Myocyte (in vitro differentiated cells): ENCODE measurements at regions not wholly inside any gene's neighbourhood (a gene's known extent, or its start where the extent isn't known, plus 50 kb on each side); places are given as distances from the start of the nearest gene placed in this dataset.
"Not testable (repeated sequence)": the region's sequence is repeated elsewhere in the genome, so short reads cannot be mapped to it uniquely, and the experiment has no call there.

Source experiments
- DNase-seq: peaks from one replicate; pipeline ENCODE4 v3.0.0-alpha.2; 2012; ENCODE audit warnings: low read depth

DNA sequence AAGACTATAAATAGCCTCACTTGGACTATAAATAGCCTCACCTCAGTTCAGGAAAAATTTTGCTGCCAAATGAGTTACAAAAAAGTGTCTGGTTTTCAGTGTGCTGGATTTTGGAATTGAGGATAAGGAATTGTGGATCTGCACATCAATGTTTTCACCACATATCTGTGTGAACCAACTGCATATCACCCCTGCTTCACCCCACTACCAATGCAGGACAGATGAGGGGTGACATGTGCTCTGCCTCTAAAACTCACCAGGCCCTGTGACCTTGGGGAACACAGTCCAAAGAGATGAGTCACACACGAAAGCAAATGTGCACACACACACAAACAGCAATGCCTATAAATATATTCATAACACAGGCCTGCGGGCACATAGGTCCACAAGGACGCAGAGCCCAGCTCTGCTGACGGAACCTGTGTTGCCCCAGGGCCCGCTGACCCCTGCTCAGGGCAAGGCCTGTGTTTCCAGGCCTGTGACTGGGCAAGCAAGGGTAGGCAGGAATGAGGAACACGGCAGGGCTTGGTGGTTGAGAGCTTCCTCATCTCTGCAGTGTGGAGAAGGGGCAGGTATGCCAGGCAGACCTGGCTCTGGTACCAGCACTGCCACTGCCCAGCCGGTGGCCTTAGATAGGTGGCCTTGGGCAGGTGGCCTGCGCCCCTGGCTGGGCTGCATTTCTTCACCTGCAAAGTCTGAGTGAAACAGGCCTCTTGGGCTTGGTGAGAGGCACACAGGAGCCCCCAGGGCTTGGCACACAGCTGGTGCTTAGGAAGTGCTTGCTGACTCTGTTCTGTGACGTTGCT is 82.4 kb downstream of the ARL6IP4 start:
- DNase-seq, result peak; percentile 89

DNA sequence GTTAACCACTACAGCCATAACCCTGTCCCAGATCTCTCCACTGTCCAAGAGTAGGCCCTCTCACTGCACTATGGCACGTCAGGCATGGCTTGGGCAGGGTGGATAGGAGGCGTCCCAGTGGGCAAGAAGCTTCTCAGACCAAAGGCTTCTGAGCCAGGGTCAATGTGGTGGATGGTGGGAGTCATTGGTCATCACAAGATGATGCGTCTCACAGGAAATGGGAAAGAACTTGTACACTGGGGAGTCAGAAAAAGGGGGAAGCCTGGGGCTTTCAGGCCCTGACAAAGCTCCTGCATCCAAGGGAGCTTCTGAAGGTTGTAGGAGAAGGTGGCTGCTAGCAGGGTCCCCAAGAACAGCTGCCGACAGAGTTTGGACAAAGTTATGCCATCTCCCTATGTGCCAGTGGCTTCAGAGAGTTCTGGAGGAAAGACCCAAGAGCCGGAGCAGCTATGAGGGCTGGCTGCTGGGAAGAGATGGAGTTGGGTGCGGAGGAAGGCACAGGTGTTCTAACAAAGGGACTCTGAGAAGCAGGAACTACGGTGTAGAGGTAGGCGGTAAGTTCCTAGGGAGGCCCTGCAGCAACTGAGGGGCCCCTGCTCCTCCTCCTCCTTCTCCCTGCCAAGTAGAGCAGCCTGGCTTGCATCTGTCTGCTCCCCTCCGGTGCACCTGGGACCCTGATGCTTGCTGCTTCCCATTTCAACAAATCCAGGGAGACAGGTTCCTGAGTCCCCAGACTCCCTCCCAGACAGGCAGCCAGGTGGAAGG is 81.1 kb downstream of the ARL6IP4 start:
- no peak for DNase-seq

DNA sequence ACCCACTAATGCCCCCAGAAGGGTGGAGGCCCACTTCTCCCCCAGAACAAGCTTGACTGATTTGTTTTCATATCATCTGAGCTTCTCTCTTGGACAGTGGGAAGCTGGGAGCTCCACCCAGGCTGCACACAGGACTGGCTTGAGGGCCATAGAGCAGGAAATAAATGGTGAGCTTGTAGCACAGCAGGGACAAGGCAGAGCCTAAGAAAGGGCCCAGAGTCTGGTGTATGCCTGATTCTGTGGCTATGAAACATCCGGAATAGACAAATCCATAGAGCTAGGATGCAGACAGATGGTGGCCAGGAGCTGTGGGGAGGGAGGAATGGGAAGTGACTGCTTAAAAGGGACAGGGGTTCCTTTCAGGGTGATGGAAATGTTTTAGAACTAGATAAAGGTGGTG is 79.0 kb downstream of the ARL6IP4 start:
- DNase-seq, result no peak

DNA sequence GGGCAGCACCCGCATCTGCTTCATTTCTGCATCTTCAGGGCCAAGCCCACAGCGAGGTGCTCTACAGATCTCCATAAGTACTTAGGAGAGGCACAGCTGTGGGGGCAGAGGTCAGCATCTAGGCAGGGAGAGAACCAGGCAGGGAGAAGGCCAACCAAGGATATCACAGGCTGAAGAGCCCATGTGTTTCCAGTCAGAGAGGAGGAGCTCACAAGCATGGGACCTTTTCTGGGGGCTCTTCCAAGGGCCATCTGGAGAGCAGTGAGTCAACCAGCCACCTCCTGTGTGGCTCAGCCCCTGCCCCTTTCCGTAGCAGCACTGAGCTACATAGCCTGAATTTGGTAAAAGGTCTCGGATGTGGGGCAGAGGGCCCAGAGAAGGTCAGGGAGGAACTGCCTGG is 78.5 kb downstream of the ARL6IP4 start:
- no peak for DNase-seq

DNA sequence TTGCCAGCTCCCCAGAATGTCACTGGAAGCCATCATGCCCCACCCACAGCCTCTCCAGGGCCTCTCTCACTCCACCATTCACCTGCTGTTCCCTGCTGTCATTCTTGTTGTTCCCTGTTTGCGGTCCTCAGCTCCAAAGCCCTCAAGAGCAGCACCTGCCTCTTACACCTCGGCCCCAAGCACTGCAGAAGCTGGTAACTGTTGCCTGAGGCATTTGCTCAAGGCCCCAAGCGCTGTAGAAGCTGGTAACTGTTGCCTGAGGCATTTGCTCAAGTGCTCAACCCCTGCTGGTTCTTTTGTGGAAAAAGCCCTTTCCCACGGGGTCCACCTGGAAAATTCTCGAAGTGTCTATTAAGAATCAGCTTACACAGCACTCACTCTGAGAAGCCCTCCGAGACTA is 78.0 kb downstream of the ARL6IP4 start:
- no peak for DNase-seq

DNA sequence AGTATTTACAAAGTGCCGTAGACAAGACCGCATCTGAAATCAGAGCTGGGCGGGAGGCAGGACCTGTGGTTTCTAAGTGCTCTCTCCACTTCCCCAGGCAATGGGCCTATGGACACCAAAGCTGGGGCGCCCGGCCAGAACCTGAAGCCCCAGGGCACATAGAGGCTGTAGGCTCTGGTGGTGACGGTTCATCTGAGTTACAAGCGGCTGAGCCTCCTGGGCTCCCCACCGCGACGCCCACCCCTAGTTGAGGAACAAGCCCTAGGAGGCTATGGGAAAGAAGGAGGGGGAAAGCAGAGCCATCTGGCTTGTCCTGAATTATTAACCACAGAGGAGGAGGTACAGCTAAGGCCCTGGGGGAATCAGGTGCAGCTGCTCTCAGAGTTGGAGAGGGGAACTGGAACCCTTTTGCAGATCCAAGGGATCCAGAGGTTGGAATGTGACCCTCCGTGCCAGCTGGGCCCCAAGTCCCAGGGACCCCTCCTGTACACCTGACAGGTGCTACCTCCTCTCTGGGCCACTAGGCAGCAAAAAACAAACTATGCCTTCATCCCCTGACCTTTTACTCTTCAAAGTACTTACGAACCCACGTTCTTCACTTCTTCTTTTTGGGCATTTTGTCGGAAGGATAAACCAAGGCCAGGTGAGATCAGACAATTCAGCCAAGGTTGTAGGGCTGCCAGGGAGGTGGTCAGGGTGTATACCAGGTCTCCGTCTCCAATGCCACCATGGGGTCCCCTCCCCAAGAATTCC is 77.2 kb downstream of the ARL6IP4 start:
- DNase-seq, result peak; percentile 47

DNA sequence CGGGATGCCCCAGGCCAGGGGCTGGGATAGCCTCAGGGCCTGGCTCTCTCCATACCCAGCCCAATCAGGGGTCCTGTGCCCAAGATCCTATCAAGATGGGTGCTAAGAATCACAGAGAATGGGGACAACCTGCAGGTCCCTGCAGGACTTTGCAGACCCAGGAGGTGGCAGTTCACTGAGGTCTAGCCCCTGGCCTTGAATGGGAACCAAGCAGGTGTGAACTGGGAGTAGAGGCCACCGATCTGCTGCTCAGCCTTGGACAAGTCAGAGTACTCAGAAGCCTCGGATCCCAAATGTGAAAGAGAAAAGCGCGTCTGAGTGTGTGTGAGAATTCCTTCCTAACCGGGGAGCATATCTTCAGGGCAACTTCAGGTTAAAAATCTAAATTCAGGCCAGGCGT is 76.2 kb downstream of the ARL6IP4 start:
- DNase-seq, result no peak

DNA sequence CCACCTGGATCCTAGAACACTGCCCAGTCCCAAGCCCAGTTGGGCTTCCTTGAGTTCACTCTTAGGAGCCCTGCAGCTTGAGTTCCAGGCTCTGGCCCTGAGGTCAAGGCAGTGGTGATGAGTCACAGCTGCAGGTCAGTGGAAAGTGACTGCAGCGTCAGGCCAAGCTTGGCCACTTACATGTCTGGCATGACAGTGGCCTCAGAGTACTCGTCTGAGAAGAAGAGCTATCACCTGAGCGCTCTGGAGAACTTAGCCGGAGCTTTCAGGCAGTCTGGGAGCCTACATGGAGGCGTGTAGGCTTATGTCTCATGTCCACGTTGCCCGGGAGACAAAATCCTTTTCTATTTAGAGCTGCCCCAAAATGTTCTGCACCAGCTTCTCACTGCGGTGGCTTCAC is 75.6 kb downstream of the ARL6IP4 start:
- DNase-seq, result peak; percentile 57

DNA sequence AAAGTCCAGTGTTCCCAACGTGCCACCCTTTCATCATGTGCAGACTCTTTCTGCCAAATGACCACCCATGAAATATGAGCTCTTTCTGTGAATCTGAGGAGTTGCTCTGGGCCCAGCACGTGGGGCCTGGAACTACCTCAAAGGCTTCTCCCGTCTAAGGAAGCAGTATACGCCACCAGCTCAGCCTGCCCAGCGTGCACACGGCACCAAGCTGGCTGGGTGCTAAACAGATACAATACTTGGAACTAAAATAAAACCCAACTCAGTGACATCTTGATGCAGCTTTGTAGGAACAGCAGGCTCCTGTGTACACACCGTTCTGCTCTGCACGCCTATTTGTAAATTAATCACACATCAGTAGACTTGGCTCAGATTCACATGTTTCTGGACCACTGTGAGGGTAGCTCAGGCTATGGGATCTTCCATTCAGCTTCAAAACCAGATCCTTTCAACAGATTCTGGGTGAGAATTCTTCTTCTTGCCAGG is 74.8 kb downstream of the ARL6IP4 start:
- no peak for DNase-seq

DNA sequence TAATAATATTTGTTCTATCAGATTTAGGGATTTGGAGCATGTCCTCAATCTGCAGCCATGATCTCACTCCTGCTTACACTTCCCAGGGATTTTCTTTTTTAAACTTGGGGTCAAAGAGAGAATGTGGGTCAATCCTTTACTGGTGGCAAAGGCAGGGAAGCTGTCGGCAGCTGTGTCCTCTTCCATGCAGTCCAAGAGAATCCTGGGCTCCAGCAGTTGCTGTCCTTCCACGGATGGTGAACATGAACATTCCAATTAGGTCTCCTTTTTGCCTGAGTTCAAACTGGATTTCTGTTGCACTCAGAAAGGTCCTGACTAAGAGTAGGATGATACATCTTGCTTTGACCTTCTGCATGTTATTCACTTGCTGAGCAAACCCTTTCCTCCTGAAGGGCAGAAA is 73.9 kb downstream of the ARL6IP4 start:
- peak; percentile 61 for DNase-seq

DNA sequence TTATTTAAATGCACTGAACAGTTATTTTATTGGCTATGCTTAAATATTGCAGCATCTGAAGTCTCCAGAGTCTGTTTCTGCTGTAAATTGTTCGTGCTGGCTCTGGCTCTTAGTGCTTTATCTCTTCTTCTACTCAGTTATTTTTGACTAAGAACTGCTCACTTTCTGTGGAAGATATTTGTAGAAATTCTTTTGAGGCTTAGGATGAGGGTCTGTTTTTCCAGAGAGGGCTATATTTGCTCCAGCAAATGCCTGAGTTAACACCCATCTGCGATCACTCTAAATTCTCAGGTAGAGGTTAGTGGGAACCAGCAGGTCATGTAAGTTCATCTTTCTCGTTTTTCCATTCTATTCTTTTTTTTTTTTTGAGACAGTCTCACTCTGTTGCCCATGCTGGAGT is 71.1 kb downstream of the ARL6IP4 start:
- no peak for DNase-seq

DNA sequence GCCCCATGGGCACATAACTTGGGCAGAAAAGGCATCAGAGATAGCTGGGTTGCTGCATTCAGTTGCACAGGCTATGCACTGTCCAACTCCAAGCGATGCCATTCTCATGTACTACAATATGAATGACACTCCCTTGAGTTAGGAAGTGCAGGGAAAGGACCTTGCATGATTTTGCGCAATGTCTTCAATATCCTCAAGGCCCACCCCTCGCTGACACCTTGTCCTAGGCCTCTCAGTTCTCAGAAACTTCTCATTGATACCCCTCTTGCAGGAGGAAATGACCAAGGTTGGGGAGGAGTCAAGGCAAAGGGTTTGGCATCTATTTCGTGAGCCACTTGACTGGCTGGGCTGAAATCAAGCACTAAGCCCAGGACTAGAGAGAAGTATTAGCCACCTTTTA is 70.4 kb downstream of the ARL6IP4 start:
- DNase-seq, result no peak

DNA sequence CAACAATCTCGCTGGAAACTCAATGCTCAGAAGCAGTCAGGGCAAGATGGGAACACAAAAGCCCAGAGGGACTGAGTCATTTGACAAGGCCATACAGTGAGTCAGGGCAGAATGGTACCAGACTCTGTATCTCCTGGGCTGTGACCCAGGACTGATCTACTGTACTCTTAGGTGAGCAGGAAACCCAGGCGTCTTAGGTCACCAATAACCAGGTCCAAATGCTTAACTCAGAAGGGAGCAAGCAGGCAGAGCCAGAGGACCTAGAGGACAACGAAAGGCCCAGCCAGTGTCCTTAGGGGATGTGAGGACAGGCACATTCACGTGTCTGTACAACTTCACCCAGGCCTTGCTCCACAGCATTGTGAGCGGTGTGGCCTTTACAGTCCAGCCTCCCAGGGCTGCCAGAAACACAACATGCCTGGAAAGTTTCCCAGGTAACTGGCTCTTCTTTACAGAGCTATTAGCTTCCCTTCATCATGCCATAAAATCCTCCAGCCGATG is 69.9 kb downstream of the ARL6IP4 start:
- peak; percentile 38 for DNase-seq

DNA sequence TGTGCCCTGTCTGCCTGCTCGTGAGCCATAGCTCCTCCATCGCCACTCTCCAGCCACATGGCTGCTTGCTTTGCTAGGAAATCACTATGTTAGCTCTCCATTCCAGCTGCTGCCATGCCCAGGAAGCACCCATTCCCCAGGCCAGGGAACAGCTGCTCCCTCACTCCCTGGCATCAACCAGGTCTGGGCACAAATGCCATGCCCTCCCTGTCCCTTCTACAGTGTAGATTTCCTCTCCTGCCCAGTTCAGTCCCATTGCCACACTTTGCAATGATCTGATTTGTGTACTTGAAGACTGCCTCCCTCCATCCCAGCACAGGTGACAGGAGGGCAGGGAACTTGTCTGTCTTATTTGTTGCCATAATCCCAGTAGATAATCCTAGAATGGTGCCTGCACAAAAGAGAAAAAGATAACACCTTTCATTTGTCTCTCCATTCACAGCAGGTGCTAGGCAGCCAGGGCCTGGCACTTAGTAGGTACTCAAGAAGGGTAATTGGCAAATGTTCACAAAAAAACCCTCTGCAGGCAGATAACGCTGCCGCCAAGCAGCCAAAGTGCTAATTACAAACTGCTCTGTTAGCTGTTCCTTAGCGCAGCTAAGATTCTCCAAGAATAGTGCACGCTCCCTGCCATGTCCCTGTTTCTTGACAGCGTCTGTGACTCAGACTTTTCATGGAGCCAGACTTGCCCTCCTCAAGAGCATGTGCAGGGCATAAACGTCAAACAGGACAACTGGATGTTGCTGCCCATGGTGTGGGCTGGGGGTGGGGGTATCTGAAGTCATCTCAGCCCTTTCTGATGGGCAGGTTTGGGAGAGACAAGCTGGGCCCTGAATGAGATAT is 69.1 kb downstream of the ARL6IP4 start:
- DNase-seq, result peak; percentile 58

DNA sequence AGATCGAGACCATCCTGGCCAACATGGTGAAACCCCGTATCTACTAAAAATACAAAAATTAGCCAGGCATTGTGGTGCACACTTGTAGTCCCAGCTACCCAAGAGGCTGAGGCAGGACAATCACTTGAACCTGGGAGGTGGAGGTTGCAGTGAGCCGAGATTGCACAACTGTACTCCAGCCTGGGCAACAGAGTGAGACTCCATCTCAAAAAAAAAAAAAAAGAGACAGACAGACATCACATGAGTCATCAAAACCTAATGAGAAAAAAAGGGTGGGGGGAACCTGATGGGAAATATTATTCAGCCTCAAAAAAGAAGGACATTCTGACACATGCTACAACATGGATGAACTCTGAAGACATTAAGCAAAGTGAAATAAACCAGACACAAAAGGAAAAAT is 67.4 kb downstream of the ARL6IP4 start:
- DNase-seq, result not testable (repeated sequence)

DNA sequence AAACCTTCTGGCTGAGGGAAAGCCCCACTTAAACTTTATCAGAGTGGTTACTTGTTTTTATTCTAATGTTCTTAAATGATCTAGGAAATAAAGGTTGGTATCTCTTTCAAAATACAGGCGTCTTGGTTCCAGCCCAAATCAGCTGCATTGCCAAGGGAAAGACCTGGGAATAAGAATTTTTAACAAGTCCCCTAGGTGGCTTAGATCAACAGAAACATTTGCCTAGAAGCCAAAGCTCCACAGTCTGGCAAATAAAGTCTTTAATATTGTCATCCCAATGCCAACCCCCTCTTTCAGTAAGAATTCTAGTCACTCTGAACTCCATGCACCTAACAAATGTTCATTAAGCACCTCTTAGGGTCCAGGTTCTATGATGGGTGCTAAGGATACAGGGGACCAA is 66.8 kb downstream of the ARL6IP4 start:
- no peak for DNase-seq

DNA sequence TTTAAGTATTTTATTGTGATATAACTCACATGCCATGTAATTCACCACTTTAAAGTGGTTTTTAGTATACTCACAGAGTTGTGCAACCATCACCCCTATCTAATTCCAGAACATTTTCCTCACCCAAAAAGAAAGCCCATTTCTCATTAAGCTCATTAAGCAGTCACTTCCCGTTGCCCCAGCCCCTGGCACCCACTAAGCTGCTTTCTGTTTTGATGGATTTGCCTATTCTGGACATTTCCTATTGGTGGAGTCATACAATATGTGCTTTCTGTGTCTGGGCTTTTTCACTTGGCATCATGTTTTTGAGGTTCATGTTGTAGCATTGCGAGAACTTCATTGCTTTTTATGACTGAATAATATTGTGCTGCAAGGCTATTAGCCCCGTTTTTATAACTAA is 66.0 kb downstream of the ARL6IP4 start:
- no peak for DNase-seq

DNA sequence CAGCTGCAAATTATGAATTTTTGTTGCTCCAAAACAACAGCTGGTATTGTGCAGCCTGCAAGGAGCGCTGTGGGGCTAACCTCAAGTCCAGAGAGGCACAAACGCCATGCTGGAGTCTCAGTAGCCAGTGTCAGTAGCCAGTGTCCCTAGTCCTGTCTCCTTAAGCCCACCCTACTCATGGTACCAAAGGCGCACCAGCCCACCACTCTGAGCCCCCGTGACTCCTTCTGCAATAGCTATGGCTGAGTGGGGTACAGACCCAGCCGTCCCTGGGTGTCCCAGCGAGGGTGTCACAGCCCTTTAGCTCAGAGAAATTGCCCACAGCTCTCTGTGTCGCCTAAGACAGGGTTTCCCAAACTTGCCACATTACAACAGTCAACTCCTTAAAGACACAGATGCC is 65.2 kb downstream of the ARL6IP4 start:
- DNase-seq, result no peak

DNA sequence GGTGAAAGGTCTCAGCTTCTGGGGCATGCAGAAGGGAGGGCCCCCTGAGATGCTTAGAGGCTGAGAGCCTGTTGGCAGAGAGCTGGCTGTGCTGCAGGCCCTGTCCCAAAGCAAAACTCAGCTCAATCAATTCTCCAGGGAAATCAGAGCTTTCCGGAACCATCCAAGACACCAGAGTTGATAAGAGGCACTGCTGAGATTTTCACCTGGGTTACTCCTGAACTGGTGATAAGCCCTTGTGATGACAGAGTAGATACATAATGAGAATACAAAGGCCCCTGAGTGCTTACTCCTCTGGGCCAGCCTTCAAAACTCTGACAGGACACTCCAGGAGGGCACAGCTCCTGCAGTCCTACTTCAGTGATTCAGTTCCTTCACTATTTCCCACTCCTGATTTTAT is 63.9 kb downstream of the ARL6IP4 start:
- no peak for DNase-seq

DNA sequence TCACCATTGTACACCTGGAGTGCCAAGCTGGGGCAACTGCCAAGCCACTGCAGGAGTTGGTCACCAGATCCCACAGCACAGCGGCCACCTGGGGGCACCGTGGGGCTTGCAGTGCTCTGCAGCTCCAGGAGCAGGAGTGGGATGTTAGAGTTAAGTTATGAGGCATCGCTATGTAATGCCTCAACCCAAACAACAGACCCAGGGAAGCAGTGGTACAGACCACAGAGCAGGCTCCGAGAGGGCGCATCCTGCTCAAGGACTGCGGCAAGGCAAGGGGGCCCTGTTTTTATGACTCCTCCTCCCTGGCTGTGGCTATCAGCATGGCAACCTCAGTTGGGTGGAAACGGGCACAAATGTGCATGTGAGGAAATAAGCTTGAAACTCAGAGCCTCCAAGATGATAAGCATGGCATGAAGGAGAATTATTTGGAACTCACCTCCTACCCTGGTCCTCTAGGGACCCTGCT is 63.1 kb downstream of the ARL6IP4 start:
- DNase-seq, result peak; percentile 93

DNA sequence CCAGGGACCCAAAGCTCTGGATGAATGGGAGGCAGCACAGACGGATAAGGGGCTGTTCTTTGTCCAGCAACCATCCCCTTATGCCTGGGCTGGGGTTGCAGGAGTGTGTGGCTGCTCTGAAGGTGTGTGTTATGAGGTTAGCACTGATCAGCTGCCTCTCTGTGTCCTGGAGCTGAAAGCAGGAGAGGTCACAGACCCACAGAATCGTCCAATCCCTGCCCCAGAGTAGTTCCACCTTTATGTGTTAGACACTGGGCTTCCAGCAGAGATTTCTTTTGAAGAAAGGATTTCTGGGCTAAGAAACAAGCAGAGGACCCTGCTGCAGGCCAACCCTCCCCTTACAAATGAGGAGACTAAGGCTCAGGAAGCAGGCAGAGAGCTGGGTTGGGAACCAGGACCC is 62.4 kb downstream of the ARL6IP4 start:
- no peak for DNase-seq
